Endothelial cell of umbilical vein (primary cell): ENCODE measurements at regions not wholly inside any gene's neighbourhood (a gene's known extent, or its start where the extent isn't known, plus 50 kb on each side); places are given as distances from the start of the nearest gene placed in this dataset.

Experiments
- BruUV-seq: library from RNA; stranded (reverse); fragments of 400-500 nt; replicated peaks from 2 replicates; lab custom pipeline; 2021; lab: Mats Ljungman, UMichigan
- CTCF ChIA-PET: fragments of 300-600, 350-600 bp; sonication (Branson Sonifier 250); formaldehyde crosslinking; loops from one replicate; lab custom pipeline; 2021; ENCODE audit warnings: antibody characterized with exemption, inconsistent platforms; lab: Charles Lee
- POLR2A ChIA-PET: fragments of 300-600, 350-600 bp; sonication (Branson Sonifier 250); formaldehyde crosslinking; loops from one replicate; lab custom pipeline; 2021; ENCODE audit warnings: antibody characterized with exemption, inconsistent platforms; lab: Charles Lee
- DNase-seq: peaks from one replicate; pipeline ENCODE4 v3.0.0-alpha.2; 2011; ENCODE audit warnings: low read depth, low spot score
- FAIRE-seq: peaks from 2 replicates; lab custom pipeline; 2011; peaks lifted over from hg19 to GRCh38; lab: Jason Lieb, UNC
- H2AFZ ChIP-seq: 2 replicates; pipeline ENCODE4 v1.6.0; 2012; ENCODE audit warnings: low read depth, low read length, control low read depth, inconsistent platforms
- H3K27ac ChIP-seq: 2 replicates; pipeline ENCODE4 v1.5.1; 2011; ENCODE audit warnings: low read depth, mild to moderate bottlenecking, control low read depth, low read length, moderate library complexity; ENCODE audit not compliant: insufficient read depth
- H3K27me3 ChIP-seq, 2 experiments: 2 replicates each; pipeline versions ENCODE4 v1.6.0 to v1.6.1; 2011; ENCODE audit warnings: low read length in 2 of 2, mixed read lengths in 1 of 2; ENCODE audit not compliant: control insufficient read depth in 2 of 2, insufficient read depth in 2 of 2
- H3K36me3 ChIP-seq, 2 experiments: 2 replicates in 1 of 2; 3 replicates in 1 of 2; pipeline ENCODE4 v1.5.1; 2011; ENCODE audit warnings: low read length in 2 of 2, mild to moderate bottlenecking in 1 of 2, moderate library complexity in 1 of 2; ENCODE audit not compliant: control insufficient read depth in 2 of 2, insufficient read depth in 2 of 2; ENCODE audit errors: extremely low read depth in 1 of 2
- H3K4me1 ChIP-seq: 3 replicates; pipeline ENCODE4 v1.5.1; 2011; ENCODE audit warnings: mild to moderate bottlenecking, low read length; ENCODE audit not compliant: control insufficient read depth, insufficient read depth; ENCODE audit errors: extremely low read depth
- H3K4me2 ChIP-seq: 2 replicates; pipeline ENCODE4 v1.6.1; 2011; ENCODE audit warnings: low read length, control low read depth, mixed read lengths; ENCODE audit not compliant: insufficient read depth
- H3K4me3 ChIP-seq, 3 experiments: fragments of 200-600 bp in 1 of 3; sonication (generic), shearing (Covaris generic) in 1 of 3; replicated peaks in 1 of 3; 2 replicates each; pipeline ENCODE4 v1.5.1; 2011 to 2016; ENCODE audit warnings: control low read depth in 3 of 3, low read length in 3 of 3, mild to moderate bottlenecking in 2 of 3, inconsistent platforms in 1 of 3, low read depth in 1 of 3, moderate library complexity in 1 of 3; ENCODE audit not compliant: insufficient read depth in 1 of 3
- H3K79me2 ChIP-seq: 2 replicates; pipeline ENCODE4 v1.6.0; 2012; ENCODE audit warnings: low read length, inconsistent platforms; ENCODE audit not compliant: control insufficient read depth, insufficient read depth
- H3K9ac ChIP-seq: replicated peaks from 2 replicates; pipeline ENCODE3; 2011; ENCODE audit warnings: low read length, control low read depth; ENCODE audit not compliant: insufficient read depth; ENCODE audit errors: extremely low read depth
- H3K9me1 ChIP-seq: replicated peaks from 3 replicates; pipeline ENCODE4 v1.6.0; 2011; ENCODE audit warnings: mild to moderate bottlenecking, low read length; ENCODE audit not compliant: control insufficient read depth, insufficient read depth; ENCODE audit errors: extremely low read depth
- H3K9me3 ChIP-seq: replicated peaks from 2 replicates; pipeline ENCODE4 v1.5.1; 2012; ENCODE audit warnings: low read length, inconsistent platforms; ENCODE audit not compliant: control insufficient read depth, insufficient read depth
- H4K20me1 ChIP-seq: replicated peaks from 2 replicates; pipeline ENCODE3; 2011; ENCODE audit warnings: mild to moderate bottlenecking, low read length; ENCODE audit not compliant: control insufficient read depth, insufficient read depth; ENCODE audit errors: extremely low read depth
- CTCF ChIP-seq, 2 donors: IDR thresholded peaks; 1 replicate in 1 of 2; 2 replicates in 1 of 2; pipeline ENCODE4 v1.5.1; 2011; ENCODE audit warnings: low read length in 2 of 2, mild to moderate bottlenecking in 2 of 2, moderate library complexity in 2 of 2, control low read depth in 1 of 2, inconsistent platforms in 1 of 2, low read depth in 1 of 2; ENCODE audit not compliant: insufficient read depth in 1 of 2; ENCODE audit errors: extremely low read depth in 1 of 2
- EZH2 ChIP-seq: IDR thresholded peaks from 2 replicates; pipeline ENCODE4 v1.6.1; 2012; ENCODE audit warnings: borderline replicate concordance, low read depth, mild to moderate bottlenecking, moderate library complexity, low read length, inconsistent platforms; ENCODE audit not compliant: severe bottlenecking
- FOS ChIP-seq: IDR thresholded peaks from 2 replicates; pipeline ENCODE4 v1.6.1; 2011; ENCODE audit warnings: mild to moderate bottlenecking, low read length, moderate library complexity, borderline replicate concordance; ENCODE audit not compliant: insufficient read depth
- GATA2 ChIP-seq: IDR thresholded peaks from 2 replicates; pipeline ENCODE4 v1.7.0; 2011; ENCODE audit warnings: low read depth, mild to moderate bottlenecking, moderate library complexity, mixed read lengths, low read length; ENCODE audit not compliant: insufficient read length, insufficient read depth
- JUN ChIP-seq: IDR thresholded peaks from 2 replicates; pipeline ENCODE4 v1.6.1; 2011; ENCODE audit warnings: borderline replicate concordance, low read depth; ENCODE audit not compliant: insufficient read length, insufficient read depth
- MAX ChIP-seq: IDR thresholded peaks from 2 replicates; pipeline ENCODE4 v1.6.1; 2011; ENCODE audit not compliant: insufficient read depth, insufficient read length
- MYC ChIP-seq: IDR thresholded peaks from one replicate; pipeline ENCODE4 v1.6.1; 2011; ENCODE audit warnings: mild to moderate bottlenecking, low read depth, low read length
- POLR2A ChIP-seq: IDR thresholded peaks from 2 replicates; pipeline ENCODE4 v1.6.1; 2012; ENCODE audit warnings: low read depth, mild to moderate bottlenecking, control low read depth, low read length
- POLR2AphosphoS5 ChIP-seq: IDR thresholded peaks from 2 replicates; pipeline ENCODE4 v1.6.1; 2012; ENCODE audit warnings: low read depth, mild to moderate bottlenecking, control low read depth, low read length, moderate library complexity; ENCODE audit not compliant: insufficient read depth
- dilution Hi-C: fragments of 300-500 bp; cut with MboI; formaldehyde crosslinking; loops from one replicate; pipeline ENCODE4 v1.15.0; 2019; ENCODE audit warnings: low sequenced_read_pairs; ENCODE audit not compliant: extremely low pct_ligation_motif_present
- intact Hi-C: fragments of 100-400 bp; cut with micrococcal nuclease; formaldehyde crosslinking; loops from one replicate; pipeline ENCODE4 v1.10.0; 2022

GRCh38 chr7:109915670-109916069 lies 1175.3 kb upstream of the LRRN3 start:
- H3K27ac ChIP-seq, result no peak overlapping the region
- no peaks in the 10 kb centered on the region for H3K4me1 ChIP-seq
- intact Hi-C loops (no loop called here), dilution Hi-C loops (no loop called here)
- FAIRE-seq (no peak), DNase-seq (no peak)
- H3K4me2 ChIP-seq, result no peak overlapping the region
- H3K27me3 ChIP-seq, result no peaks in the 10 kb centered on the region
- H3K4me3 ChIP-seq, result no peak overlapping the region
- no peaks in the 10 kb centered on the region for H3K9me1 ChIP-seq
- H2AFZ ChIP-seq, result no peak overlapping the region
- H3K9ac ChIP-seq, result no peak overlapping the region
- POLR2A ChIA-PET, result no interaction called here
- H3K79me2 ChIP-seq, result no peaks in the 10 kb centered on the region
- CTCF ChIA-PET, result no interaction called here
- BruUV-seq, result no TSS peak
- no peaks in the 10 kb centered on the region for H3K9me3 ChIP-seq
- H4K20me1 ChIP-seq, result no peaks in the 10 kb centered on the region
- H3K36me3 ChIP-seq, result no peaks in the 10 kb centered on the region
- TF ChIP-seq FOS, result no peak
- TF ChIP-seq POLR2AphosphoS5, result no peak
- TF ChIP-seq JUN, result no peak
- TF ChIP-seq CTCF (IDR thresholded peaks at IDR 0.05; ENCODE audit: extremely low read depth in 1 of 2, insufficient read depth in 1 of 2, low read depth in 1 of 2, low read length in 2 of 2), result no peak
- no peak for TF ChIP-seq EZH2
- no peak for TF ChIP-seq GATA2
- TF ChIP-seq POLR2A, result no peak
- TF ChIP-seq MAX, result no peak
- TF ChIP-seq MYC, result no peak
